ENCODE measurements at regions not wholly inside any gene's neighbourhood (a gene's known extent, or its start where the extent isn't known, plus 50 kb on each side); places are given as distances from the start of the nearest gene placed in this dataset.

- H3K9me2 ChIP-seq (replicated peaks; ENCODE audit: control insufficient read depth, low read length), result no peaks in the 10 kb centered on the region
- H3K79me2 ChIP-seq (ENCODE audit: control insufficient read depth, low read length), result no peaks in the 10 kb centered on the region
- no peak overlapping the region for H3K4me2 ChIP-seq (ENCODE audit: low read length)
- TF ChIP-seq EZH2phosphoT487 (IDR thresholded peaks at IDR 0.05; ENCODE audit: borderline replicate concordance, low read length) (no peak), CTCF (IDR thresholded peaks at IDR 0.05; ENCODE audit: low read depth, low read length, poor library complexity, severe bottlenecking) (no peak)
- H4K20me1 ChIP-seq (ENCODE audit: control insufficient read depth, insufficient read depth, low read depth, low read length), result no peaks in the 10 kb centered on the region
- no peaks in the 10 kb centered on the region for H3K9me3 ChIP-seq (ENCODE audit: control insufficient read depth, insufficient read depth, low read length)
- no peak overlapping the region for H3K4me3 ChIP-seq (ENCODE audit: low read length)
- no peaks in the 10 kb centered on the region for H3K27me3 ChIP-seq (ENCODE audit: control insufficient read depth, low read length)
- no peak overlapping the region for H3K27ac ChIP-seq (ENCODE audit: low read depth, low read length)
- no peaks in the 10 kb centered on the region for H3K36me3 ChIP-seq (ENCODE audit: control insufficient read depth, low read length)
- no peaks in the 10 kb centered on the region for H3F3A ChIP-seq (ENCODE audit: control insufficient read depth, insufficient read depth)
- no peaks in the 10 kb centered on the region for H3K4me1 ChIP-seq (ENCODE audit: control insufficient read depth, low read length)
These were observed 368.7 kb upstream of the CRIM1 start for GRCh38 chr2:35986871-35987270.

GRCh38 chr2:35978218-35978617 lies 377.4 kb upstream of the CRIM1 start:
- Histone ChIP-seq H3K4me1 (ENCODE audit: control insufficient read depth, low read length) (no peaks in the 10 kb centered on the region), H4K20me1 (ENCODE audit: control insufficient read depth, insufficient read depth, low read depth, low read length) (no peaks in the 10 kb centered on the region), H3K79me2 (ENCODE audit: control insufficient read depth, low read length) (no peaks in the 10 kb centered on the region), H3K4me2 (ENCODE audit: low read length) (no peak overlapping the region), H3K9me2 (replicated peaks; ENCODE audit: control insufficient read depth, low read length) (no peaks in the 10 kb centered on the region), H3K4me3 (ENCODE audit: low read length) (no peak overlapping the region), H3K9me3 (ENCODE audit: control insufficient read depth, insufficient read depth, low read length) (no peaks in the 10 kb centered on the region), H3K27ac (ENCODE audit: low read depth, low read length) (no peak overlapping the region), H3K36me3 (ENCODE audit: control insufficient read depth, low read length) (no peaks in the 10 kb centered on the region), H3K27me3 (ENCODE audit: control insufficient read depth, low read length) (no peaks in the 10 kb centered on the region), H3F3A (ENCODE audit: control insufficient read depth, insufficient read depth) (no peaks in the 10 kb centered on the region)
- TF ChIP-seq CTCF (IDR thresholded peaks at IDR 0.05; ENCODE audit: low read depth, low read length, poor library complexity, severe bottlenecking) (no peak), EZH2phosphoT487 (IDR thresholded peaks at IDR 0.05; ENCODE audit: borderline replicate concordance, low read length) (no peak)

DNA sequence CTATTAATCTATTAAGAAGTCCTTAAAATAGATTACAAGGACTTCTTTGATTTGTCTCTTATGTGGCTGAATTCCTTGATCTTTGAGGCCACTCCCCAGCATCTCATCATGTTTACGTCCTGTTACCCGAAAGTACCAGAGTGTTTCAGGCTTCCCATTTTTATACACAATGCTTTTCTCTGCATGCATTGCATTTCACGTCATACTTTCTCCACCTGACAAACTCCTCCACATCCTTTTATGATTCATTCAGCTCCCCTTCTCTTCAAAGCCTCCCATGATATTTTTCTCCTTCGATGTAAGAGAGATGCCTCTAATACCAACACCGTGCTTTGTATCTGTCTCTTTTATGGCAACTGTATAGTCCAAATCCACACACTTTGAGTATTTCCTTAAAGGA lies 379.0 kb upstream of the CRIM1 start:
- H3K4me3 ChIP-seq (ENCODE audit: low read length), result no peak overlapping the region
- H3K79me2 ChIP-seq (ENCODE audit: control insufficient read depth, low read length), result no peaks in the 10 kb centered on the region
- no peak overlapping the region for H3K27ac ChIP-seq (ENCODE audit: low read depth, low read length)
- TF ChIP-seq CTCF (IDR thresholded peaks at IDR 0.05; ENCODE audit: low read depth, low read length, poor library complexity, severe bottlenecking), result no peak
- TF ChIP-seq EZH2phosphoT487 (IDR thresholded peaks at IDR 0.05; ENCODE audit: borderline replicate concordance, low read length), result no peak
- no peaks in the 10 kb centered on the region for H4K20me1 ChIP-seq (ENCODE audit: control insufficient read depth, insufficient read depth, low read depth, low read length)
- no peaks in the 10 kb centered on the region for H3K27me3 ChIP-seq (ENCODE audit: control insufficient read depth, low read length)
- H3F3A ChIP-seq (ENCODE audit: control insufficient read depth, insufficient read depth), result no peaks in the 10 kb centered on the region
- no peaks in the 10 kb centered on the region for H3K36me3 ChIP-seq (ENCODE audit: control insufficient read depth, low read length)
- H3K9me3 ChIP-seq (ENCODE audit: control insufficient read depth, insufficient read depth, low read length), result no peaks in the 10 kb centered on the region
- no peaks in the 10 kb centered on the region for H3K4me1 ChIP-seq (ENCODE audit: control insufficient read depth, low read length)
- no peak overlapping the region for H3K4me2 ChIP-seq (ENCODE audit: low read length)
- H3K9me2 ChIP-seq (replicated peaks; ENCODE audit: control insufficient read depth, low read length), result no peaks in the 10 kb centered on the region

DNA sequence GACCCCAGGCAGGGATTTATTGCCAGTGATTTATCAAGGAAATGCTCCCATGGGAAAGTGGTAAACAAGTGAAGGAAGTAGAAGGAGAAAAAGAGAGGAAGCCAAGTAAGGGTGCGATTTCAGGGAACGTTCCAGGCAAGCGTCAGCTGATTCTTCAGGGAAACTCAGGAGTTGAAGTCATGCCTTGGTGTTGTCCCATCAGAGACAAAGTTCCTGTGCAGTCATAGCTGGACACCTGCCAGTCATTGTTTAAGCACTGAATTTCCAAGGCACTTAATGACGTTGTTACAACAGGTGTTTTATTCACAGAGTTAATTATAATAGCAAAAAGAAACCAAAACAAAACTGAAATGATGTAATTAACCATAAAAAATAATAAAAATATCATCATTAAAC lies 381.8 kb upstream of the CRIM1 start:
- no peaks in the 10 kb centered on the region for H3K79me2 ChIP-seq (ENCODE audit: control insufficient read depth, low read length)
- no peaks in the 10 kb centered on the region for H3K36me3 ChIP-seq (ENCODE audit: control insufficient read depth, low read length)
- no peaks in the 10 kb centered on the region for H3K27me3 ChIP-seq (ENCODE audit: control insufficient read depth, low read length)
- H3K4me1 ChIP-seq (ENCODE audit: control insufficient read depth, low read length), result no peaks in the 10 kb centered on the region
- H3K27ac ChIP-seq (ENCODE audit: low read depth, low read length), result no peak overlapping the region
- H3K4me2 ChIP-seq (ENCODE audit: low read length), result no peak overlapping the region
- H3F3A ChIP-seq (ENCODE audit: control insufficient read depth, insufficient read depth), result no peaks in the 10 kb centered on the region
- no peaks in the 10 kb centered on the region for H3K9me2 ChIP-seq (replicated peaks; ENCODE audit: control insufficient read depth, low read length)
- TF ChIP-seq EZH2phosphoT487 (IDR thresholded peaks at IDR 0.05; ENCODE audit: borderline replicate concordance, low read length), result no peak
- TF ChIP-seq CTCF (IDR thresholded peaks at IDR 0.05; ENCODE audit: low read depth, low read length, poor library complexity, severe bottlenecking), result no peak
- no peak overlapping the region for H3K4me3 ChIP-seq (ENCODE audit: low read length)
- H4K20me1 ChIP-seq (ENCODE audit: control insufficient read depth, insufficient read depth, low read depth, low read length), result no peaks in the 10 kb centered on the region
- H3K9me3 ChIP-seq (ENCODE audit: control insufficient read depth, insufficient read depth, low read length), result no peaks in the 10 kb centered on the region
